OCI-LY7 (cell line): ENCODE measurements at regions not wholly inside any gene's neighbourhood (a gene's known extent, or its start where the extent isn't known, plus 50 kb on each side); places are given as distances from the start of the nearest gene placed in this dataset.

Source experiments
- BruUV-seq: library from RNA; stranded (reverse); fragments of 400-500 nt; replicated peaks from 2 replicates; lab custom pipeline; 2021; lab: Mats Ljungman, UMichigan
- CTCF ChIA-PET: fragments of 300-600 bp; sonication (Branson Sonifier 250); formaldehyde crosslinking; loops from one replicate; lab custom pipeline; 2022; ENCODE audit warnings: antibody characterized with exemption; ENCODE audit not compliant: unreplicated experiment; lab: Charles Lee
- POLR2A ChIA-PET: fragments of 300-600 bp; sonication (Branson Sonifier 250); formaldehyde crosslinking; loops from one replicate; lab custom pipeline; 2022; ENCODE audit warnings: antibody characterized with exemption; lab: Charles Lee
- DNase-seq: peaks from one replicate; pipeline ENCODE4 v3.0.0-alpha.2; 2015; ENCODE audit warnings: low spot score
- H2AFZ ChIP-seq: fragments of 200-600 bp; sonication (generic), shearing (Covaris generic); 2 replicates; pipeline ENCODE4 v1.6.1; 2014; ENCODE audit warnings: mild to moderate bottlenecking, antibody characterized with exemption, low read length, moderate library complexity
- H3K27ac ChIP-seq: fragments of 200-600 bp; sonication (generic); 2 replicates; pipeline ENCODE4 v1.5.1; 2014; ENCODE audit warnings: mixed run types, low read depth, mild to moderate bottlenecking, moderate library complexity, low read length, inconsistent platforms; ENCODE audit not compliant: poor library complexity, severe bottlenecking
- H3K36me3 ChIP-seq: fragments of 200-600 bp; sonication (generic); 2 replicates; pipeline ENCODE4 v1.6.1; 2014; ENCODE audit warnings: mild to moderate bottlenecking, antibody characterized with exemption, low read length, moderate library complexity, mixed read lengths; ENCODE audit not compliant: insufficient read depth
- H3K4me1 ChIP-seq: fragments of 200-600 bp; sonication (generic); 2 replicates; pipeline ENCODE4 v1.5.1; 2014; ENCODE audit warnings: mild to moderate bottlenecking, low read length; ENCODE audit not compliant: insufficient read depth, poor library complexity, severe bottlenecking
- H3K4me2 ChIP-seq: fragments of 200-600 bp; sonication (generic); 2 replicates; pipeline ENCODE4 v1.6.1; 2014; ENCODE audit warnings: mild to moderate bottlenecking, low read length
- H3K4me3 ChIP-seq: fragments of 200-600 bp; sonication (generic); 2 replicates; pipeline ENCODE4 v1.5.1; 2014; ENCODE audit warnings: mild to moderate bottlenecking, low read depth, low read length; ENCODE audit not compliant: poor library complexity, severe bottlenecking
- H3K79me2 ChIP-seq: fragments of 200-600 bp; sonication (generic); 2 replicates; pipeline ENCODE4 v1.6.1; 2016; ENCODE audit warnings: low read depth, mild to moderate bottlenecking, low read length, moderate library complexity, mixed read lengths; ENCODE audit not compliant: insufficient read depth
- H3K9me2 ChIP-seq: fragments of 200-600 bp; sonication (generic); 2 replicates; pipeline ENCODE4 v1.6.1; 2016; ENCODE audit warnings: mild to moderate bottlenecking, low read length, mixed read lengths; ENCODE audit not compliant: insufficient read depth
- H3K9me3 ChIP-seq: fragments of 200-600 bp; sonication (generic); 2 replicates; pipeline ENCODE4 v1.6.1; 2014; ENCODE audit warnings: mild to moderate bottlenecking, mixed run types, low read length, mixed read lengths
- H4K20me1 ChIP-seq: fragments of 200-600 bp; sonication (generic); 2 replicates; pipeline ENCODE4 v1.6.1; 2014; ENCODE audit warnings: mild to moderate bottlenecking, antibody characterized with exemption, low read length, moderate library complexity, mixed read lengths; ENCODE audit not compliant: insufficient read depth
- EZH2phosphoT487 ChIP-seq: fragments of 200-600 bp; sonication (generic); IDR thresholded peaks from 2 replicates; pipeline ENCODE4 v1.6.1; 2018; ENCODE audit warnings: low read depth, borderline replicate concordance, mild to moderate bottlenecking, mixed run types, antibody characterized with exemption, low read length, moderate library complexity, mixed read lengths
- intact Hi-C: fragments of 100-400 bp; cut with micrococcal nuclease; formaldehyde crosslinking; loops from one replicate; pipeline ENCODE4 v1.10.0; 2022; ENCODE audit not compliant: unreplicated experiment
- TF ChIP-seq, protein P1 (sequence below): fragments of 200-600 bp; sonication (generic); conservative IDR thresholded peaks from 2 replicates; pipeline ENCODE4 v1.5.1; 2014; ENCODE audit warnings: mild to moderate bottlenecking, antibody characterized with exemption, low read length, moderate library complexity, mixed read lengths

DNA sequence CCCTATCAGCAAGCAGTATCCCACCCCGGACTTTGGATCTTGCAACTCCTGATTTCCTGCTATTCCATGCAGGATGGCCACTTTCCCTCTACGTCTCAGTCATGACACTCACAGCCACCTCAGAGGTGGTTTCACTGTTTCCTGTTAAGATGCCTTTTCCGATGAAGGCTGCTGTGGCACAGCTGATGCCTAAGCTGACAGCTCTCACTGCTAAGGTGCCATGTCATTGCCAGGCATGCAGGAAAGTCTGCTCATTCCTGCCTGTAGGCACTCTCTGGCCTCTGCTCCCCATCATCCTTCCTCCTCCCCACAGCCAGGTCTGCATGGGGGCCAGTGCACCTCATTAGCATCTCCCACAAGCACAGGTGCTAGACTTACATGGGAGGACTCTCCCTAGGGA, 173.0 kb downstream of the CBLN1 start:
- TF ChIP-seq, protein P1, sequence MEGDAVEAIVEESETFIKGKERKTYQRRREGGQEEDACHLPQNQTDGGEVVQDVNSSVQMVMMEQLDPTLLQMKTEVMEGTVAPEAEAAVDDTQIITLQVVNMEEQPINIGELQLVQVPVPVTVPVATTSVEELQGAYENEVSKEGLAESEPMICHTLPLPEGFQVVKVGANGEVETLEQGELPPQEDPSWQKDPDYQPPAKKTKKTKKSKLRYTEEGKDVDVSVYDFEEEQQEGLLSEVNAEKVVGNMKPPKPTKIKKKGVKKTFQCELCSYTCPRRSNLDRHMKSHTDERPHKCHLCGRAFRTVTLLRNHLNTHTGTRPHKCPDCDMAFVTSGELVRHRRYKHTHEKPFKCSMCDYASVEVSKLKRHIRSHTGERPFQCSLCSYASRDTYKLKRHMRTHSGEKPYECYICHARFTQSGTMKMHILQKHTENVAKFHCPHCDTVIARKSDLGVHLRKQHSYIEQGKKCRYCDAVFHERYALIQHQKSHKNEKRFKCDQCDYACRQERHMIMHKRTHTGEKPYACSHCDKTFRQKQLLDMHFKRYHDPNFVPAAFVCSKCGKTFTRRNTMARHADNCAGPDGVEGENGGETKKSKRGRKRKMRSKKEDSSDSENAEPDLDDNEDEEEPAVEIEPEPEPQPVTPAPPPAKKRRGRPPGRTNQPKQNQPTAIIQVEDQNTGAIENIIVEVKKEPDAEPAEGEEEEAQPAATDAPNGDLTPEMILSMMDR, result no peak
- TF ChIP-seq EZH2phosphoT487, result no peak
- intact Hi-C loops, result no loop called here
- no peak for DNase-seq
- H3K79me2 ChIP-seq, result no peaks in the 10 kb centered on the region
- no peak overlapping the region for H3K27ac ChIP-seq
- H3K4me1 ChIP-seq, result no peaks in the 10 kb centered on the region
- H3K9me3 ChIP-seq, result no peaks in the 10 kb centered on the region
- ChIA-PET POLR2A (no interaction called here), CTCF (no interaction called here)
- H3K4me2 ChIP-seq, result no peak overlapping the region
- no peaks in the 10 kb centered on the region for H4K20me1 ChIP-seq
- no peak overlapping the region for H3K4me3 ChIP-seq
- H2AFZ ChIP-seq, result no peak overlapping the region
- H3K9me2 ChIP-seq, result no peaks in the 10 kb centered on the region
- H3K36me3 ChIP-seq, result no peaks in the 10 kb centered on the region
- no TSS peak for BruUV-seq

DNA sequence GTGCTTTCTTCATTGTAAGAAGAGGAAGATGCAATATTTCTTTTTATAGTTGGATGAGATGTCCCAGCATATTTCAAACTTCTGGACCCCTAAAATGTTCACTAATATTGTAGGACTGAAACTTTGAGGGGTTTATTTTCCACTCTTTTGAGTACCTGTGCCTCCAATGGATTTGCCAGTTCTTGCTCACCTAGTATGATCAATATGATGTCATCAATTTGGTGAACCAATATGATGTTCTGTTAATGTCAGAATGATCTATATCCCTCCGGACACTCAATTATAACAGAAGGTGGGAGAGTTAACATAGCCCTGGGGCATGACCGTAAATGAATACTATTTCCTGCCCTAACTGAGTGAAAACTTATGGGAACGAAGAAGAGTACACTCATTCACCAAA, 178.3 kb downstream of the CBLN1 start:
- BruUV-seq, result no TSS peak
- no peak for DNase-seq
- CTCF ChIA-PET, result no interaction called here

DNA sequence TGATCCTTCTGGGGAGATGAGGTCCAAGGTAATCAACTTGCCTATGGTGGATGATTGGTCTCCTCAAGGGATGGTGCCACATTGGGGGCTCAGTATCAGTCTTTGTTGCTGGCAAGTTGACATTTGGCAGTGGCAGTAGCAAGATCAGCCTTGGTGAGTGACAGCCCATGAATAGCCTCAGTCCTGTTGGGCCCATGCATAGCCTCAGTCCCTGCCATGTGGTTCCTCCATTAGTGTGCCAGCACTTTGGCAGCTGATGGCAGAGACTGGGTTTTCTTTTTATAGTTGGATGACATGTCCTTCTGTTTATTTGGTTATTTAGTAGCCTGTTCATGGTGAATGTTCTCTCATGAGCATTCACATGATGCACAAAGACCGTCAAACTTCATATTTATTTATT, 179.6 kb downstream of the CBLN1 start:
- ChIA-PET CTCF (no interaction called here), POLR2A (no interaction called here)
- Histone ChIP-seq H3K79me2 (no peaks in the 10 kb centered on the region), H2AFZ (no peak overlapping the region), H4K20me1 (no peaks in the 10 kb centered on the region), H3K4me1 (no peaks in the 10 kb centered on the region), H3K36me3 (no peaks in the 10 kb centered on the region), H3K9me2 (no peaks in the 10 kb centered on the region), H3K4me3 (no peak overlapping the region), H3K4me2 (no peak overlapping the region), H3K9me3 (no peaks in the 10 kb centered on the region), H3K27ac (no peak overlapping the region)
- TF ChIP-seq, protein P1, result no peak
- no peak for TF ChIP-seq EZH2phosphoT487
- intact Hi-C loops, result no loop called here
- BruUV-seq, result no TSS peak
- DNase-seq, result no peak

More for the DNA sequence above, 178.3 kb downstream of the CBLN1 start:
- H3K9me2 ChIP-seq, result no peaks in the 10 kb centered on the region
- H3K4me1 ChIP-seq, result no peaks in the 10 kb centered on the region
- no peaks in the 10 kb centered on the region for H3K79me2 ChIP-seq
- TF ChIP-seq, protein P1, result no peak
- TF ChIP-seq EZH2phosphoT487, result no peak
- no peak overlapping the region for H2AFZ ChIP-seq
- intact Hi-C loops, result no loop called here
- H4K20me1 ChIP-seq, result no peaks in the 10 kb centered on the region
- no peak overlapping the region for H3K4me2 ChIP-seq
- H3K4me3 ChIP-seq, result no peak overlapping the region
- no peaks in the 10 kb centered on the region for H3K36me3 ChIP-seq
- no peaks in the 10 kb centered on the region for H3K9me3 ChIP-seq
- H3K27ac ChIP-seq, result no peak overlapping the region
- POLR2A ChIA-PET, result interaction anchor here (0.7 kb wide), 1 partner anchor 1852 kb away, joined by 3 read pairs; no protein-coding TSS in a partner anchor
